ENCODE measurements at regions not wholly inside any gene's neighbourhood (a gene's known extent, or its start where the extent isn't known, plus 50 kb on each side); places are given as distances from the start of the nearest gene placed in this dataset.

DNA sequence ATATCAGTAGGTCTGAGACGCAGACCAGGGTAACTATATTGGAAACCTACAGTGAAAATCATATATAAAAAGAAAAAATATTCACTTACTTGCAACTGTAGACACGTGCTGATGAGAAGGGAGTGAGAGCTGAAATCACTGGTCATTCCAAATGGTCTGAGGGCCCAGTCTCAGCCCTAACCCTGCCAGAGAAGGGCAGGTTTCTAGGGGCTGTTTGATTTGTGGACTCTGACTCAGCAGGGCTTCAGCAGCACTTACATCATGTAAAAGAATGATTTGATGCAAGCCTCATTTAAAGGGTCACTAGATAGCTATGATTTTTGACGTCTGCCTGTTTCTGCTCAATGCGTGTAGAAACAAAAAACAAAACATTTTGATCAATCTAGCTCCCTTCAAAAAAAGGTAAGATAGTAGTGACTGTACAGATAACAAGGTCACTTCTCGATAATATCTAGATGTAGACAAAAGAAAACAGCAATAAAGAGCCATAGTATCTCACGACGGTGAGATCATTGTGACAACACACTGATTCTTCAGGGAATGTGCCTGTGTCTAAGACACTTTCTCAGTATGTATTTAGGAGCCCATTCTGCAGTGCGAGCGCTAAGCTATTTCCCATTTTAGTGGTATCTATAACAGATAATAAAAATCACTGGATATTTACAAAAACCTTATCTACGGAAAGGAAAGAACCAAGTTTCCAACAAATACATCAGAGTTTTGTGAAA, 307.2 kb downstream of the HIVEP2 start:
- Histone ChIP-seq H3K27me3 (ENCODE audit: low read depth) (no peaks in the 10 kb centered on the region), H3K4me3 (no peak overlapping the region), H3K27ac (no peak overlapping the region), H3K4me1 (no peaks in the 10 kb centered on the region), H3K9me3 (no peaks in the 10 kb centered on the region), H3K36me3 (no peaks in the 10 kb centered on the region)
- ATAC-seq: no peak
- intact Hi-C loops (cut with DNase I): no loop called here
- TF ChIP-seq CTCF (IDR thresholded peaks at IDR 0.05): no peak
- no peak for DNase-seq

DNA sequence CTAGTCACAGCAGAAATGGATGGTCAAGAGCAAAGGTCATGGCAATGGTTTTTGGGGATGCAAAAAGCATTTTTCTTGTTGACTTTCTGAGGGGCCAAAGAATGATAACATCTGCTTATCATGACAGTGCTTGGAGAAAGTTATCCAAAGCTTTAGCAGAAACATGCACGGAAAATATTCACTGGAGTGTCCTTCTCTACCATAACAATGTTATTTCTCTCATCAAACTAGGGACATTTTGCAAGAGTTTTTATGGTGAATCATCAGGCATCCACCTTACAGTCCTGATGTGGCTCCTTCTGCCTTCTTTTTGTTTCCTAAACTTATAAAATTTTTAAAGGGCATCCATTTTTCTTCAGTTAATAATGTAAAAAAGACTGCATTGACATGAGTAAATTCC, 302.3 kb downstream of the HIVEP2 start:
- TF ChIP-seq CTCF (IDR thresholded peaks at IDR 0.05): no peak
- DNase-seq (no peak), ATAC-seq (no peak)
- Histone ChIP-seq H3K4me1 (no peaks in the 10 kb centered on the region), H3K27ac (no peak overlapping the region), H3K4me3 (no peak overlapping the region), H3K36me3 (no peaks in the 10 kb centered on the region), H3K27me3 (ENCODE audit: low read depth) (no peaks in the 10 kb centered on the region), H3K9me3 (no peaks in the 10 kb centered on the region)
- intact Hi-C loops (cut with DNase I): no loop called here

- Histone ChIP-seq H3K27me3 (ENCODE audit: low read depth) (no peaks in the 10 kb centered on the region), H3K4me1 (no peaks in the 10 kb centered on the region), H3K27ac (no peak overlapping the region), H3K36me3 (no peaks in the 10 kb centered on the region), H3K9me3 (no peaks in the 10 kb centered on the region), H3K4me3 (no peak overlapping the region)
- no peak for ATAC-seq
- DNase-seq: no peak
- TF ChIP-seq CTCF (IDR thresholded peaks at IDR 0.05): no peak
- intact Hi-C loops (cut with DNase I): no loop called here
Observed at GRCh38 chr6:142644866-142645265, 300.1 kb downstream of the HIVEP2 start.

DNA sequence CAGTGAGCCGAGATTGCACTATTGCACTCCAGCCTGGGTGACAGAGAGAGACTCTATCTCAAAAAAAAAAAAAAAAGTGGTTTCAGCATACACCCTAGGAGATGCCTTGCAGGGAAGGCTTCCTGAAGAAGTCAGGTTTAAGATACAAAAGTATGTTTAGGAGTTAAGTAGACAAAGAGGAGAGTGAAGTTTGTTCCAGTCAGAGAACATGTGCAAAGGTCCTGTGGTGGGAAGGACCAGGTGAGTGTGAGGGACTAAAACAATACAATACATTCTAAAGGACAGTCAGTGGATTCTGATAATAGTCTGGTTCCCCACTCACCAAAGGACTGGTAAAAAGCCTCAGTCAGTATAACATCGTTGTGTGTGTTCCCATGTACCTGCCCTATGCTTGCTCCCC, 299.3 kb downstream of the HIVEP2 start:
- no peak for TF ChIP-seq CTCF (IDR thresholded peaks at IDR 0.05)
- intact Hi-C loops (cut with DNase I): no loop called here

GRCh38 chr6:142647449-142648035, 297.4 kb downstream of the HIVEP2 start:
- no peak for ATAC-seq
- H3K4me1 ChIP-seq: no peaks in the 10 kb centered on the region
- no peak overlapping the region for H3K4me3 ChIP-seq
- intact Hi-C loops (cut with DNase I): no loop called here
- no peaks in the 10 kb centered on the region for H3K27me3 ChIP-seq (ENCODE audit: low read depth)
- H3K9me3 ChIP-seq: no peaks in the 10 kb centered on the region
- H3K27ac ChIP-seq: no peak overlapping the region
- no peaks in the 10 kb centered on the region for H3K36me3 ChIP-seq
- TF ChIP-seq CTCF (IDR thresholded peaks at IDR 0.05): no peak
- no peak for DNase-seq

More for the DNA sequence above, 299.3 kb downstream of the HIVEP2 start:
- H3K9me3 ChIP-seq: no peaks in the 10 kb centered on the region
- no peaks in the 10 kb centered on the region for H3K4me1 ChIP-seq
- H3K27me3 ChIP-seq (ENCODE audit: low read depth): no peaks in the 10 kb centered on the region
- no peaks in the 10 kb centered on the region for H3K36me3 ChIP-seq
- no peak overlapping the region for H3K4me3 ChIP-seq
- H3K27ac ChIP-seq: no peak overlapping the region
- DNase-seq: no peak
- no peak for ATAC-seq

Measured in lower lobe of right lung (tissue), 2 donors.